Activated naive CD8-positive, alpha-beta T cell treated with anti-CD3 and anti-CD28 coated beads, Interleukin-2, amount 10 ng/mL, durations not matched to agents 7 days and 5 days (primary cell): ENCODE measurements at regions not wholly inside any gene's neighbourhood (a gene's known extent, or its start where the extent isn't known, plus 50 kb on each side); places are given as distances from the start of the nearest gene placed in this dataset.
"Not testable (repeated sequence)": the region's sequence is repeated elsewhere in the genome, so short reads cannot be mapped to it uniquely, and the experiment has no call there.

Experiments
- ATAC-seq: fragments of 150-1000 bp; cut with Tn5 transposase; one replicate; pipeline ENCODE4 v1.10.0; 2021; ENCODE audit warnings: low read depth, moderate library complexity
- POLR2A ChIA-PET: fragments of 350-600 bp; sonication (Branson Sonifier 250); formaldehyde crosslinking; loops from one replicate; lab custom pipeline; 2021; ENCODE audit warnings: antibody characterized with exemption; lab: Charles Lee
- DNase-seq: peaks from one replicate; pipeline ENCODE4 v3.0.0; 2021
- H3K27ac Mint-ChIP-seq: one replicate; pipeline ENCODE4 v1.8.0; 2022; ENCODE audit warnings: mild to moderate bottlenecking, mixed read lengths
- H3K27me3 Mint-ChIP-seq: one replicate; pipeline ENCODE4 v1.8.0; 2022; ENCODE audit warnings: mild to moderate bottlenecking, moderate library complexity, mixed read lengths
- H3K36me3 Mint-ChIP-seq: one replicate; pipeline ENCODE4 v1.8.0; 2021; ENCODE audit warnings: mild to moderate bottlenecking, mixed read lengths
- H3K4me1 Mint-ChIP-seq: one replicate; pipeline ENCODE4 v1.8.0; 2021; ENCODE audit warnings: mixed read lengths
- H3K4me3 Mint-ChIP-seq: one replicate; pipeline ENCODE4 v1.8.0; 2022; ENCODE audit warnings: mild to moderate bottlenecking, moderate library complexity, mixed read lengths
- H3K9me3 Mint-ChIP-seq: one replicate; pipeline ENCODE4 v1.8.0; 2021; ENCODE audit warnings: mixed read lengths

- no peaks in the 10 kb centered on the region for H3K36me3 Mint-ChIP-seq
Observed at GRCh38 chr3:74978684-74979083, 364.2 kb upstream of the CNTN3 start.

GRCh38 chr3:74985028-74985904 lies 370.8 kb upstream of the CNTN3 start:
- POLR2A ChIA-PET: not testable (repeated sequence)

More at GRCh38 chr3:74978684-74979083, 364.2 kb upstream of the CNTN3 start:
- DNase-seq (no peak), ATAC-seq (no peak)
- Mint-ChIP-seq H3K4me3 (no peak overlapping the region), H3K27ac (no peak overlapping the region), H3K9me3 (peaks cover 4% of the 10 kb centered on the region), H3K4me1 (no peaks in the 10 kb centered on the region), H3K27me3 (no peaks in the 10 kb centered on the region)
- POLR2A ChIA-PET: no interaction called here

GRCh38 chr3:74988095-74988494 lies 373.6 kb upstream of the CNTN3 start:
- H3K36me3 Mint-ChIP-seq: no peaks in the 10 kb centered on the region
- no peaks in the 10 kb centered on the region for H3K27me3 Mint-ChIP-seq
- POLR2A ChIA-PET: no interaction called here
- no peak overlapping the region for H3K27ac Mint-ChIP-seq
- DNase-seq (no peak), ATAC-seq (no peak)
- H3K4me1 Mint-ChIP-seq: no peaks in the 10 kb centered on the region
- H3K9me3 Mint-ChIP-seq: peaks cover 2% of the 10 kb centered on the region
- no peak overlapping the region for H3K4me3 Mint-ChIP-seq

More at GRCh38 chr3:74985028-74985904, 370.8 kb upstream of the CNTN3 start:
- H3K9me3 Mint-ChIP-seq, ATAC-seq, H3K27me3 Mint-ChIP-seq, H3K36me3 Mint-ChIP-seq, DNase-seq, H3K4me3 Mint-ChIP-seq, H3K4me1 Mint-ChIP-seq, H3K27ac Mint-ChIP-seq: not testable (repeated sequence)

- DNase-seq: no peak
- POLR2A ChIA-PET: no interaction called here
- no peak overlapping the region for H3K4me3 Mint-ChIP-seq
- H3K36me3 Mint-ChIP-seq: no peaks in the 10 kb centered on the region
- H3K27ac Mint-ChIP-seq: no peak overlapping the region
- peaks cover 2% of the 10 kb centered on the region for H3K9me3 Mint-ChIP-seq
- no peaks in the 10 kb centered on the region for H3K4me1 Mint-ChIP-seq
- H3K27me3 Mint-ChIP-seq: no peaks in the 10 kb centered on the region
- ATAC-seq: no peak
Observed at GRCh38 chr3:74992898-74993297, 378.4 kb upstream of the CNTN3 start.

GRCh38 chr3:75001330-75001729 lies 386.9 kb upstream of the CNTN3 start:
- H3K4me3 Mint-ChIP-seq: no peak overlapping the region

GRCh38 chr3:75012791-75013331 lies 398.4 kb upstream of the CNTN3 start:
- DNase-seq: no peak
- H3K9me3 Mint-ChIP-seq: no peaks in the 10 kb centered on the region
- no peak overlapping the region for H3K27ac Mint-ChIP-seq
- no peaks in the 10 kb centered on the region for H3K4me1 Mint-ChIP-seq
- ATAC-seq: no peak
- no peaks in the 10 kb centered on the region for H3K36me3 Mint-ChIP-seq
- POLR2A ChIA-PET: no interaction called here
- no peak overlapping the region for H3K4me3 Mint-ChIP-seq
- H3K27me3 Mint-ChIP-seq: no peaks in the 10 kb centered on the region

More at GRCh38 chr3:75001330-75001729, 386.9 kb upstream of the CNTN3 start:
- Mint-ChIP-seq H3K9me3 (peaks cover 6% of the 10 kb centered on the region), H3K27ac (no peak overlapping the region), H3K36me3 (no peaks in the 10 kb centered on the region), H3K4me1 (no peaks in the 10 kb centered on the region), H3K27me3 (no peaks in the 10 kb centered on the region)
- POLR2A ChIA-PET: no interaction called here
- DNase-seq: no peak
- ATAC-seq: no peak

- ATAC-seq (no peak), DNase-seq (no peak)
- POLR2A ChIA-PET: no interaction called here
- no peak overlapping the region for H3K27ac Mint-ChIP-seq
- H3K9me3 Mint-ChIP-seq: no peaks in the 10 kb centered on the region
- H3K4me3 Mint-ChIP-seq: no peak overlapping the region
- no peaks in the 10 kb centered on the region for H3K27me3 Mint-ChIP-seq
- no peaks in the 10 kb centered on the region for H3K4me1 Mint-ChIP-seq
- no peaks in the 10 kb centered on the region for H3K36me3 Mint-ChIP-seq
Observed at GRCh38 chr3:75014008-75014407, 399.5 kb upstream of the CNTN3 start.

GRCh38 chr3:75015280-75015679 lies 400.8 kb upstream of the CNTN3 start:
- no peaks in the 10 kb centered on the region for H3K27me3 Mint-ChIP-seq
- DNase-seq (no peak), ATAC-seq (no peak)
- no peak overlapping the region for H3K4me3 Mint-ChIP-seq
- no peaks in the 10 kb centered on the region for H3K36me3 Mint-ChIP-seq
- H3K4me1 Mint-ChIP-seq: no peaks in the 10 kb centered on the region
- no peaks in the 10 kb centered on the region for H3K9me3 Mint-ChIP-seq
- no peak overlapping the region for H3K27ac Mint-ChIP-seq
- POLR2A ChIA-PET: no interaction called here

- POLR2A ChIA-PET: no interaction called here
- H3K9me3 Mint-ChIP-seq: peaks cover 13% of the 10 kb centered on the region
- H3K36me3 Mint-ChIP-seq: no peaks in the 10 kb centered on the region
- H3K4me1 Mint-ChIP-seq: no peaks in the 10 kb centered on the region
- H3K27me3 Mint-ChIP-seq: no peaks in the 10 kb centered on the region
- no peak for ATAC-seq
- H3K27ac Mint-ChIP-seq: no peak overlapping the region
- no peak overlapping the region for H3K4me3 Mint-ChIP-seq
- DNase-seq: no peak
Observed at GRCh38 chr3:75035146-75035545, 420.7 kb upstream of the CNTN3 start.

GRCh38 chr3:75042941-75043340 lies 428.5 kb upstream of the CNTN3 start:
- Mint-ChIP-seq H3K27ac (no peak overlapping the region), H3K9me3 (peaks cover 21% of the 10 kb centered on the region), H3K36me3 (no peaks in the 10 kb centered on the region), H3K27me3 (no peaks in the 10 kb centered on the region), H3K4me1 (no peaks in the 10 kb centered on the region), H3K4me3 (no peak overlapping the region)
- ATAC-seq (no peak), DNase-seq (no peak)
- POLR2A ChIA-PET: no interaction called here

GRCh38 chr3:75048650-75049049 lies 434.2 kb upstream of the CNTN3 start:
- no peak for ATAC-seq
- POLR2A ChIA-PET: no interaction called here
- no peaks in the 10 kb centered on the region for H3K36me3 Mint-ChIP-seq

GRCh38 chr3:75049533-75049932 lies 435.1 kb upstream of the CNTN3 start:
- Mint-ChIP-seq H3K9me3 (peaks cover 2% of the 10 kb centered on the region), H3K4me3 (no peak overlapping the region), H3K27ac (no peak overlapping the region), H3K27me3 (no peaks in the 10 kb centered on the region), H3K36me3 (no peaks in the 10 kb centered on the region), H3K4me1 (no peaks in the 10 kb centered on the region)
- ATAC-seq: no peak
- POLR2A ChIA-PET: no interaction called here
- DNase-seq: no peak

More at GRCh38 chr3:75048650-75049049, 434.2 kb upstream of the CNTN3 start:
- Mint-ChIP-seq H3K27me3 (no peaks in the 10 kb centered on the region), H3K27ac (no peak overlapping the region), H3K4me3 (no peak overlapping the region), H3K9me3 (peaks cover 2% of the 10 kb centered on the region), H3K4me1 (no peaks in the 10 kb centered on the region)
- DNase-seq: no peak

GRCh38 chr3:75059120-75059519 lies 444.7 kb upstream of the CNTN3 start:
- Mint-ChIP-seq H3K27ac (no peak overlapping the region), H3K4me3 (no peak overlapping the region), H3K9me3 (peaks cover 3% of the 10 kb centered on the region), H3K27me3 (no peaks in the 10 kb centered on the region), H3K36me3 (no peaks in the 10 kb centered on the region), H3K4me1 (no peaks in the 10 kb centered on the region)
- ATAC-seq (no peak), DNase-seq (no peak)
- POLR2A ChIA-PET: no interaction called here

GRCh38 chr3:75061806-75062205 lies 447.3 kb upstream of the CNTN3 start:
- DNase-seq (no peak), ATAC-seq (no peak)
- H3K9me3 Mint-ChIP-seq: peaks cover 5% of the 10 kb centered on the region
- H3K27ac Mint-ChIP-seq: no peak overlapping the region
- H3K4me3 Mint-ChIP-seq: no peak overlapping the region
- H3K27me3 Mint-ChIP-seq: no peaks in the 10 kb centered on the region
- no peaks in the 10 kb centered on the region for H3K36me3 Mint-ChIP-seq
- H3K4me1 Mint-ChIP-seq: no peaks in the 10 kb centered on the region
- POLR2A ChIA-PET: no interaction called here
